Astrocyte of the cerebellum (primary cell): ENCODE measurements at regions not wholly inside any gene's neighbourhood (a gene's known extent, or its start where the extent isn't known, plus 50 kb on each side); places are given as distances from the start of the nearest gene placed in this dataset.

Experiments
- DNase-seq: peaks from one replicate; pipeline ENCODE4 v3.0.0-alpha.2; 2011; ENCODE audit warnings: low read depth
- H3K4me3 ChIP-seq: 2 replicates; pipeline ENCODE4 v1.5.1; 2011; ENCODE audit warnings: mild to moderate bottlenecking, low read depth, low read length, moderate library complexity
- CTCF ChIP-seq: IDR thresholded peaks from 2 replicates; pipeline ENCODE4 v1.5.1; 2012; ENCODE audit warnings: low read length, low read depth, moderate library complexity, mild to moderate bottlenecking; ENCODE audit errors: missing control alignments
- in situ Hi-C: cut with HindIII; loops from 2 replicates; pipeline ENCODE4 v1.10.0; 2017; ENCODE audit warnings: low sequenced_read_pairs

GRCh38 chr6:1507251-1507650 lies 102.5 kb upstream of the FOXC1 start:
- in situ Hi-C loops: no loop called here
- no peak for TF ChIP-seq CTCF
- no peak overlapping the region for H3K4me3 ChIP-seq
- no peak for DNase-seq

GRCh38 chr6:1509241-1509640 lies 100.5 kb upstream of the FOXC1 start:
- H3K4me3 ChIP-seq: no peak overlapping the region
- no peak for TF ChIP-seq CTCF
- in situ Hi-C loops: no loop called here
- DNase-seq: no peak

GRCh38 chr6:1510239-1510638 lies 99.5 kb upstream of the FOXC1 start:
- no peak for TF ChIP-seq CTCF
- no peak overlapping the region for H3K4me3 ChIP-seq
- no peak for DNase-seq
- in situ Hi-C loops: no loop called here

- no peak for TF ChIP-seq CTCF
- DNase-seq: no peak
Observed at GRCh38 chr6:1513215-1513780, 96.4 kb upstream of the FOXC1 start.

GRCh38 chr6:1514078-1514477 lies 95.6 kb upstream of the FOXC1 start:
- in situ Hi-C loops: no loop called here
- TF ChIP-seq CTCF: no peak
- H3K4me3 ChIP-seq: no peak overlapping the region
- no peak for DNase-seq

More at GRCh38 chr6:1513215-1513780, 96.4 kb upstream of the FOXC1 start:
- no peak overlapping the region for H3K4me3 ChIP-seq
- in situ Hi-C loops: no loop called here

- H3K4me3 ChIP-seq: no peak overlapping the region
Observed at GRCh38 chr6:1515280-1515679, 94.4 kb upstream of the FOXC1 start.

More at GRCh38 chr6:1515280-1515679, 94.4 kb upstream of the FOXC1 start:
- DNase-seq: no peak
- no peak for TF ChIP-seq CTCF
- in situ Hi-C loops: no loop called here
